ENCODE measurements at regions not wholly inside any gene's neighbourhood (a gene's known extent, or its start where the extent isn't known, plus 50 kb on each side); places are given as distances from the start of the nearest gene placed in this dataset.

DNA sequence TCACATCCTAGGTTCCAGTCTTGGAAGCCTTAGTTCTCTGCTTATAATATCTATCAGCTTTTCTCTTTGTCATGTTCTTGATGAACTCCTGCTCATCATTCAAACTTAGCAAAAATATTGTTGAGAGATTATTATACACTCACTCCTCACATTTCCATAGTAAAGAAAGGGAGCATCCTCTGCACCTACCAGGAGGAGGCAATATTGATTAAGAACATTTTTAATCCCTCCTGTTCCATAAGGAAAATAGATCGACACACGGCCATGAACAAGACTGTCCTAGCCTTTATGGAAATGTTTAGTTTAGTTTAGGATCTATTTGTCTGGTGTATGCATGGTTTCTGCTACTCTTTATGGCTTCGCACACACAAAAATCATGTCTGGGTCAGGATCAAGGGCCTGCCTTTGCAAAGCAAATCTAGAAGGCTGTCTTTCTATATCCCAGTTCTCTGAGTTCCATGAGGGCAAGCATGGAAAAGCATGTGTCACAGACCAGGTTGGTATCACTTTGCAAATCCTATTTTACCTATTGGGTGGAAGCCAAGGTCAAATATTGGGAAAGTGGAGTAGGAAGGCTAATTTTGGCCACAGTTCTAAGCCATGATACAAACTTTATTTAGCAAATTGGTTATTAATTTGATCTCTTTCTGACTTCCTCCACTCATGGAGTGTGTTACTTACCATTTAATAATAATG, 164.4 kb downstream of the MDFIC start:
- no peak for DNase-seq (ENCODE audit: low read depth in 2 of 2)

DNA sequence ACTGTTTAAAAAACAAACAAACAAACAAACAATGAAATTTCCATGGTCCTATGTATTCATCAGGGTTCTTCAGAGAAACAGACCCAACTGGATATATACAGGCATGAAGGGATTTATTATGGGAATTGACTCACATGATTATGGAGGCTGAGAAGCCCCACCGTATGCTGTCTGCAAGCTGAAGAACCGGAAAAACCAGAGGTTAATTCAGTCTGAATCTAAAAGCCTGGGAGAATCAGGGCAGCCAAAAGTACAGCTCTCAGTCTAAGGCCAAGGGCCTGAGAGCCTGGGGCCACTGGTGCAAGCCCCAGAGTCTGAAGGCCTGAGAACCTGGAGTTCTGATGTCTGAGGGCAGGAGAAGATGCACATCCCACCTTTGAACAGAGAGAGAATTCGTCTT, 163.5 kb downstream of the MDFIC start:
- DNase-seq (ENCODE audit: low read depth in 2 of 2), result no peak

DNA sequence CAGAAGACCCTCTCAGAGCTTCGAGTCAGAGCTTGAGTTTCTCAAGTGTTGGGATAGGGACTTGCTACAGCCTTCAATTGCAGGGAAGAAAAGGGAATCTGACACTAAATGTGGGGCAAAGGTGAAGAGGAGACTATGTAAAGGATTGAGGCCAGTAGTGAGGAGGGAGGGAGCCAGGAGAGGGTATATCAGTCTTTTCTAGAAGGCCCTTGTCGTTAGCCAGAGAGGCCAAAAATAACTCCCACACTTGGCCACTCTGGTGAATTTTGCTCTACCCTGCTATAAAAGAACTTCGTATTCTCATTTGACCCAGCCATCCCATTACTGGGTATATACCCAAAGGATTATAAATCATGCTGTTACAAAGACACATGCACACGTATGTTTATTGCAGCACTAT, 162.0 kb downstream of the MDFIC start:
- no peak for DNase-seq (ENCODE audit: low read depth in 2 of 2)

DNA sequence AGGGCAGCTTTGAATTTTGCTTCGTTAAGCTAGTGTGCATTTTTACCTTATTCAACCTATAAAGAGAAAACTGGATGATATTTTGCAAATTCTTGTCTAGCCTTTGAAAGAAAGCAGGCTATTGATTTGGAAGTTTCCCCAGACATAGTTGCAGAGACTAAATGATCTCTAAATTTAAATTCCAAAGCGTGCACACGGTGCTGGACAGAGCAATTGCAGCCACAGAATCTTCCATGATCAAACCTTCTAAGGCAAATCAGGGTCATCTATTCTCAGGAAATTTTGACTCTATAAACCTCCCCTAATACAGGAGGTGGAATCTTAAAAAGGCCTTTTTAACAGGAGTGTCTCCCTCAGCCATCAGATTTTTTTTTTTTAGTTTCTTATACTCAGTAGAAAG, 159.9 kb downstream of the MDFIC start:
- no peak for DNase-seq (ENCODE audit: low read depth in 2 of 2)

DNA sequence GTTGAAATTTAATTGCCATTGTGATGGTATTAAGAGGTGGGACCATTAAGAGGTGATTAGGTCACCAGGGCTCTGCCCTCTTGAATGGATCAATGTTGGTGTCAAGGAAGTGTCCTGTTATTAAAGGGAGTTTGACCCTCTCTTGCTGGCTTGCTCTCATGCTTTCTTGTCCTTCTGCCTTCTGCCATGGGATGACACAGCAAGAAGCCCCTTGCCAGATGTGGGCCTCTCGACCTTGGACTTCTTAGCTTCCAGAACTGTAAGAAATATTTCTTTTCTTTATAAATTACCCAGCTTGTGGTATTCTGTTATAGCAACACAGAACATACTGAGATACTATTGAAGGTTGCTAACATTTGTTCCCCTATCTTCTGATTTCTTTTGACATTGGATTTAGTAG, 157.0 kb downstream of the MDFIC start:
- DNase-seq (ENCODE audit: low read depth in 2 of 2), result no peak

DNA sequence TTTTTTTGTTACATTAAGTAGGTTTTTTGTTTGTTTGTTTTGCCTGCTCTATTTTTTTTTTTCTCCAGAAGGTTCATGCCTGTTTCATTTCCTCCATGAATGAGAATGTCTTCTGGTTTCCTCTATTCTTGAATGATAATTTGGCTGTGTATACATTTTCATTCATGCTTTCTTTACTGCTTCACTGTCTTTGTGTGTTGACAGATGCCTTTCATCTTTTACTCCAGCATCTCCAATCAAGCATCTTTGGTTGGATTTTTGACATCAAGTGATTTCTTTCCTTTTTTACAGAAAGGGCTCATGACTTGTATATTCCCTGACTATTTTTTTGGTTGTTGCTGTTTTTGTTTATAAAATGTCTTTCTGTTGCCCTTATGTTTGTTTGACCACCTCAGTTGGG, 156.5 kb downstream of the MDFIC start:
- no peak for DNase-seq (ENCODE audit: low read depth in 2 of 2)

DNA sequence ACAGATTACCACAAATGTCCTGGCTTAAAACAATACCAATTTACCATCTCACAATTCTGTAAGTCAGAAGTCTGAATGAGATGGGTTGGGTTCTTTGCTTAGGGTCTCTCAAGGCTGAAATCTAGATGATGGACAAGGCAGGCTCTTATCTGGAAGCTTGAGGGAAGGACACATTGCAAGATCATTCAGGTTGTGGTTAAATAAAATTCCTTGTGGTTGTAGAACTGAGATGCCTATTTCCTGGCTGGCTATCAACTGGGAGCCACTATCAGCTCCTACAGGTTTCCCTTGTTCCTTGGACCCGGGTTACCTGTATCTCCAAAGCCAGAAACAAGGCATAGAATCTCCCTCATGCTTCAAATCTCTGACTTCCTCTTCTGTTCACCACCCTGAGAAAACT, 148.4 kb downstream of the MDFIC start:
- DNase-seq (ENCODE audit: low read depth in 2 of 2), result no peak

Measured in stimulated activated CD4-positive, alpha-beta T cell treated with anti-CD3 and anti-CD28 coated beads, Interleukin-12 subunit alpha, Interleukin-12 subunit beta, amount 100 ng/mL, for 24 hours (primary cell).